GM19351 (cell line): ENCODE measurements at regions not wholly inside any gene's neighbourhood (a gene's known extent, or its start where the extent isn't known, plus 50 kb on each side); places are given as distances from the start of the nearest gene placed in this dataset.
A peak's percentile ranks its signal among the peaks of the same experiment; 100 is the strongest.

Experiments used
- ATAC-seq: cut with Tn5 transposase; IDR thresholded peaks from one replicate; pipeline ENCODE4 v1.9.1; 2021; ENCODE audit warnings: mild to moderate bottlenecking, moderate library complexity; ENCODE audit not compliant: unreplicated experiment

GRCh38 chrX:134747006-134747405 lies 50.0 kb downstream of the PABIR2 start:
- no peak for ATAC-seq

- ATAC-seq: no peak
These were observed 50.6 kb downstream of the PABIR2 start for GRCh38 chrX:134746410-134746785.

GRCh38 chrX:134745636-134746409 lies 51.2 kb downstream of the PABIR2 start:
- ATAC-seq: peak; percentile 72

GRCh38 chrX:134743091-134743490 lies 53.9 kb downstream of the PABIR2 start:
- ATAC-seq: no peak

GRCh38 chrX:134742573-134742972 lies 54.4 kb downstream of the PABIR2 start:
- no peak for ATAC-seq

- ATAC-seq: no peak
These were observed 55.3 kb downstream of the PABIR2 start for GRCh38 chrX:134741746-134742145.

GRCh38 chrX:134738986-134739740 lies 57.8 kb downstream of the PABIR2 start:
- no peak for ATAC-seq

- ATAC-seq: no peak
These were observed 58.6 kb downstream of the PABIR2 start for GRCh38 chrX:134738445-134738844.

GRCh38 chrX:134737721-134738369 lies 59.2 kb downstream of the PABIR2 start:
- no peak for ATAC-seq

- ATAC-seq: no peak
These were observed 59.9 kb downstream of the PABIR2 start for GRCh38 chrX:134737061-134737460.

- no peak for ATAC-seq
These were observed 60.6 kb downstream of the PABIR2 start for GRCh38 chrX:134736356-134736755.

- ATAC-seq: no peak
These were observed 62.0 kb downstream of the PABIR2 start for GRCh38 chrX:134735015-134735414.

- no peak for ATAC-seq
These were observed 62.5 kb downstream of the PABIR2 start for GRCh38 chrX:134734466-134734952.

GRCh38 chrX:134733591-134733990 lies 63.4 kb downstream of the PABIR2 start:
- ATAC-seq: no peak

- ATAC-seq: no peak
These were observed 64.3 kb downstream of the PABIR2 start for GRCh38 chrX:134732676-134733075.

- ATAC-seq: no peak
These were observed 64.9 kb downstream of the PABIR2 start for GRCh38 chrX:134732152-134732551.

- ATAC-seq: no peak
These were observed 69.1 kb upstream of the PLAC1 start for GRCh38 chrX:134727363-134727762.

- no peak for ATAC-seq
These were observed 66.9 kb upstream of the PLAC1 start for GRCh38 chrX:134725103-134725690.

GRCh38 chrX:134721766-134722532 lies 63.7 kb upstream of the PLAC1 start:
- ATAC-seq: no peak

GRCh38 chrX:134718966-134719317 lies 60.7 kb upstream of the PLAC1 start:
- peak; percentile 85 for ATAC-seq
